Endothelial cell of umbilical vein (primary cell): ENCODE measurements at regions not wholly inside any gene's neighbourhood (a gene's known extent, or its start where the extent isn't known, plus 50 kb on each side); places are given as distances from the start of the nearest gene placed in this dataset.

Source experiments
- BruUV-seq: library from RNA; stranded (reverse); fragments of 400-500 nt; replicated peaks from 2 replicates; lab custom pipeline; 2021; lab: Mats Ljungman, UMichigan
- CTCF ChIA-PET: fragments of 300-600, 350-600 bp; sonication (Branson Sonifier 250); formaldehyde crosslinking; loops from one replicate; lab custom pipeline; 2021; ENCODE audit warnings: antibody characterized with exemption, inconsistent platforms; lab: Charles Lee
- POLR2A ChIA-PET: fragments of 300-600, 350-600 bp; sonication (Branson Sonifier 250); formaldehyde crosslinking; loops from one replicate; lab custom pipeline; 2021; ENCODE audit warnings: antibody characterized with exemption, inconsistent platforms; lab: Charles Lee
- DNase-seq: peaks from one replicate; pipeline ENCODE4 v3.0.0-alpha.2; 2011; ENCODE audit warnings: low read depth, low spot score
- FAIRE-seq: peaks from 2 replicates; lab custom pipeline; 2011; peaks lifted over from hg19 to GRCh38; lab: Jason Lieb, UNC
- H2AFZ ChIP-seq: 2 replicates; pipeline ENCODE4 v1.6.0; 2012; ENCODE audit warnings: low read depth, low read length, control low read depth, inconsistent platforms
- H3K27ac ChIP-seq: 2 replicates; pipeline ENCODE4 v1.5.1; 2011; ENCODE audit warnings: low read depth, mild to moderate bottlenecking, control low read depth, low read length, moderate library complexity; ENCODE audit not compliant: insufficient read depth
- H3K27me3 ChIP-seq, 2 experiments: 2 replicates each; pipeline versions ENCODE4 v1.6.0 to v1.6.1; 2011; ENCODE audit warnings: low read length in 2 of 2, mixed read lengths in 1 of 2; ENCODE audit not compliant: control insufficient read depth in 2 of 2, insufficient read depth in 2 of 2
- H3K36me3 ChIP-seq, 2 experiments: 2 replicates in 1 of 2; 3 replicates in 1 of 2; pipeline ENCODE4 v1.5.1; 2011; ENCODE audit warnings: low read length in 2 of 2, mild to moderate bottlenecking in 1 of 2, moderate library complexity in 1 of 2; ENCODE audit not compliant: control insufficient read depth in 2 of 2, insufficient read depth in 2 of 2; ENCODE audit errors: extremely low read depth in 1 of 2
- H3K4me1 ChIP-seq: 3 replicates; pipeline ENCODE4 v1.5.1; 2011; ENCODE audit warnings: mild to moderate bottlenecking, low read length; ENCODE audit not compliant: control insufficient read depth, insufficient read depth; ENCODE audit errors: extremely low read depth
- H3K4me2 ChIP-seq: 2 replicates; pipeline ENCODE4 v1.6.1; 2011; ENCODE audit warnings: low read length, control low read depth, mixed read lengths; ENCODE audit not compliant: insufficient read depth
- H3K4me3 ChIP-seq, 3 experiments: fragments of 200-600 bp in 1 of 3; sonication (generic), shearing (Covaris generic) in 1 of 3; replicated peaks in 1 of 3; 2 replicates each; pipeline ENCODE4 v1.5.1; 2011 to 2016; ENCODE audit warnings: control low read depth in 3 of 3, low read length in 3 of 3, mild to moderate bottlenecking in 2 of 3, inconsistent platforms in 1 of 3, low read depth in 1 of 3, moderate library complexity in 1 of 3; ENCODE audit not compliant: insufficient read depth in 1 of 3
- H3K79me2 ChIP-seq: 2 replicates; pipeline ENCODE4 v1.6.0; 2012; ENCODE audit warnings: low read length, inconsistent platforms; ENCODE audit not compliant: control insufficient read depth, insufficient read depth
- H3K9ac ChIP-seq: replicated peaks from 2 replicates; pipeline ENCODE3; 2011; ENCODE audit warnings: low read length, control low read depth; ENCODE audit not compliant: insufficient read depth; ENCODE audit errors: extremely low read depth
- H3K9me1 ChIP-seq: replicated peaks from 3 replicates; pipeline ENCODE4 v1.6.0; 2011; ENCODE audit warnings: mild to moderate bottlenecking, low read length; ENCODE audit not compliant: control insufficient read depth, insufficient read depth; ENCODE audit errors: extremely low read depth
- H3K9me3 ChIP-seq: replicated peaks from 2 replicates; pipeline ENCODE4 v1.5.1; 2012; ENCODE audit warnings: low read length, inconsistent platforms; ENCODE audit not compliant: control insufficient read depth, insufficient read depth
- H4K20me1 ChIP-seq: replicated peaks from 2 replicates; pipeline ENCODE3; 2011; ENCODE audit warnings: mild to moderate bottlenecking, low read length; ENCODE audit not compliant: control insufficient read depth, insufficient read depth; ENCODE audit errors: extremely low read depth
- CTCF ChIP-seq, 2 donors: IDR thresholded peaks; 1 replicate in 1 of 2; 2 replicates in 1 of 2; pipeline ENCODE4 v1.5.1; 2011; ENCODE audit warnings: low read length in 2 of 2, mild to moderate bottlenecking in 2 of 2, moderate library complexity in 2 of 2, control low read depth in 1 of 2, inconsistent platforms in 1 of 2, low read depth in 1 of 2; ENCODE audit not compliant: insufficient read depth in 1 of 2; ENCODE audit errors: extremely low read depth in 1 of 2
- EZH2 ChIP-seq: IDR thresholded peaks from 2 replicates; pipeline ENCODE4 v1.6.1; 2012; ENCODE audit warnings: borderline replicate concordance, low read depth, mild to moderate bottlenecking, moderate library complexity, low read length, inconsistent platforms; ENCODE audit not compliant: severe bottlenecking
- FOS ChIP-seq: IDR thresholded peaks from 2 replicates; pipeline ENCODE4 v1.6.1; 2011; ENCODE audit warnings: mild to moderate bottlenecking, low read length, moderate library complexity, borderline replicate concordance; ENCODE audit not compliant: insufficient read depth
- GATA2 ChIP-seq: IDR thresholded peaks from 2 replicates; pipeline ENCODE4 v1.7.0; 2011; ENCODE audit warnings: low read depth, mild to moderate bottlenecking, moderate library complexity, mixed read lengths, low read length; ENCODE audit not compliant: insufficient read length, insufficient read depth
- JUN ChIP-seq: IDR thresholded peaks from 2 replicates; pipeline ENCODE4 v1.6.1; 2011; ENCODE audit warnings: borderline replicate concordance, low read depth; ENCODE audit not compliant: insufficient read length, insufficient read depth
- MAX ChIP-seq: IDR thresholded peaks from 2 replicates; pipeline ENCODE4 v1.6.1; 2011; ENCODE audit not compliant: insufficient read depth, insufficient read length
- MYC ChIP-seq: IDR thresholded peaks from one replicate; pipeline ENCODE4 v1.6.1; 2011; ENCODE audit warnings: mild to moderate bottlenecking, low read depth, low read length
- POLR2A ChIP-seq: IDR thresholded peaks from 2 replicates; pipeline ENCODE4 v1.6.1; 2012; ENCODE audit warnings: low read depth, mild to moderate bottlenecking, control low read depth, low read length
- POLR2AphosphoS5 ChIP-seq: IDR thresholded peaks from 2 replicates; pipeline ENCODE4 v1.6.1; 2012; ENCODE audit warnings: low read depth, mild to moderate bottlenecking, control low read depth, low read length, moderate library complexity; ENCODE audit not compliant: insufficient read depth
- dilution Hi-C: fragments of 300-500 bp; cut with MboI; formaldehyde crosslinking; loops from one replicate; pipeline ENCODE4 v1.15.0; 2019; ENCODE audit warnings: low sequenced_read_pairs; ENCODE audit not compliant: extremely low pct_ligation_motif_present
- intact Hi-C: fragments of 100-400 bp; cut with micrococcal nuclease; formaldehyde crosslinking; loops from one replicate; pipeline ENCODE4 v1.10.0; 2022

GRCh38 chr4:162221148-162221547 is 57.3 kb upstream of the FSTL5 start:
- POLR2A ChIA-PET: no interaction called here
- Histone ChIP-seq H3K4me3 (no peak overlapping the region), H3K27ac (no peak overlapping the region), H3K9me1 (no peaks in the 10 kb centered on the region), H3K36me3 (no peaks in the 10 kb centered on the region), H3K27me3 (no peaks in the 10 kb centered on the region), H3K9ac (no peak overlapping the region), H3K4me2 (no peak overlapping the region), H3K9me3 (no peaks in the 10 kb centered on the region), H3K79me2 (no peaks in the 10 kb centered on the region), H3K4me1 (no peaks in the 10 kb centered on the region), H2AFZ (no peak overlapping the region), H4K20me1 (no peaks in the 10 kb centered on the region)
- dilution Hi-C loops: no loop called here
- TF ChIP-seq MAX (no peak), EZH2 (no peak), POLR2AphosphoS5 (no peak), GATA2 (no peak), MYC (no peak), JUN (no peak), POLR2A (no peak), FOS (no peak), CTCF (IDR thresholded peaks at IDR 0.05; ENCODE audit: extremely low read depth in 1 of 2, insufficient read depth in 1 of 2, low read depth in 1 of 2, low read length in 2 of 2) (no peak)
- BruUV-seq: no TSS peak
- intact Hi-C loops: no loop called here
- DNase-seq (no peak), FAIRE-seq (no peak)
- CTCF ChIA-PET: no interaction called here
